IPS-18a (cell line): ENCODE measurements at regions not wholly inside any gene's neighbourhood (a gene's known extent, or its start where the extent isn't known, plus 50 kb on each side); places are given as distances from the start of the nearest gene placed in this dataset.

Experiments
- H3K27ac ChIP-seq: one replicate; pipeline ENCODE4 v1.5.1; 2013; ENCODE audit warnings: low read length
- H3K27me3 ChIP-seq: one replicate; pipeline ENCODE4 v1.6.1; 2013; ENCODE audit warnings: mild to moderate bottlenecking, low read length; ENCODE audit not compliant: control insufficient read depth, insufficient read depth
- H3K36me3 ChIP-seq: one replicate; pipeline ENCODE4 v1.6.1; 2013; ENCODE audit warnings: low read depth, low read length; ENCODE audit not compliant: control insufficient read depth
- H3K4me1 ChIP-seq: one replicate; pipeline ENCODE4 v1.6.1; 2013; ENCODE audit warnings: low read depth, low read length; ENCODE audit not compliant: control insufficient read depth
- H3K4me3 ChIP-seq: one replicate; pipeline ENCODE4 v1.5.1; 2013; ENCODE audit warnings: low read length
- H3K9ac ChIP-seq: one replicate; pipeline ENCODE4 v1.6.1; 2013; ENCODE audit warnings: mild to moderate bottlenecking, low read length, moderate library complexity
- H3K9me3 ChIP-seq: one replicate; pipeline ENCODE4 v1.6.1; 2013; ENCODE audit warnings: low read depth, low read length; ENCODE audit not compliant: control insufficient read depth

DNA sequence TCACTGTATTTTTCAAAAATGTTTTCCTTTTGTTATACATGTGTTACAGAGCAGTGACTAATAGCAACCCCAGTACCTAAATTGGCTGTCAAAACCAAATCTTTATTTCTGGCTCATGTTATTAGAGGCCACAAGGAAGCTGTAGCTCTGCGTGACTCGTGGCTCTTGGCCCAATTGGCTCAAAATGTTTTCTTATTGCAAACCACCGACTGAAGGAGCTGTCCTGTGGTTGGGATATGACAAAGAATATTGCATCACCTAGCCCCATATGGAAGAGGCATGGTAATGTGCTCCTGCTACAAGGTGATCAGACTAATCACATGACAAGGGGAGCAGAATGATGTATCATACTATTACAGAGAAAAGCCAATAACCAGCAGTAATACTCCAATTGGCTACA is 1058.5 kb downstream of the CBLN2 start:
- peaks cover 15% of the 10 kb centered on the region for H3K9me3 ChIP-seq
- H3K4me3 ChIP-seq, result no peak overlapping the region
- H3K4me1 ChIP-seq, result no peaks in the 10 kb centered on the region
- H3K27ac ChIP-seq, result no peak overlapping the region
- no peaks in the 10 kb centered on the region for H3K36me3 ChIP-seq
- H3K9ac ChIP-seq, result no peak overlapping the region
- H3K27me3 ChIP-seq, result no peaks in the 10 kb centered on the region

DNA sequence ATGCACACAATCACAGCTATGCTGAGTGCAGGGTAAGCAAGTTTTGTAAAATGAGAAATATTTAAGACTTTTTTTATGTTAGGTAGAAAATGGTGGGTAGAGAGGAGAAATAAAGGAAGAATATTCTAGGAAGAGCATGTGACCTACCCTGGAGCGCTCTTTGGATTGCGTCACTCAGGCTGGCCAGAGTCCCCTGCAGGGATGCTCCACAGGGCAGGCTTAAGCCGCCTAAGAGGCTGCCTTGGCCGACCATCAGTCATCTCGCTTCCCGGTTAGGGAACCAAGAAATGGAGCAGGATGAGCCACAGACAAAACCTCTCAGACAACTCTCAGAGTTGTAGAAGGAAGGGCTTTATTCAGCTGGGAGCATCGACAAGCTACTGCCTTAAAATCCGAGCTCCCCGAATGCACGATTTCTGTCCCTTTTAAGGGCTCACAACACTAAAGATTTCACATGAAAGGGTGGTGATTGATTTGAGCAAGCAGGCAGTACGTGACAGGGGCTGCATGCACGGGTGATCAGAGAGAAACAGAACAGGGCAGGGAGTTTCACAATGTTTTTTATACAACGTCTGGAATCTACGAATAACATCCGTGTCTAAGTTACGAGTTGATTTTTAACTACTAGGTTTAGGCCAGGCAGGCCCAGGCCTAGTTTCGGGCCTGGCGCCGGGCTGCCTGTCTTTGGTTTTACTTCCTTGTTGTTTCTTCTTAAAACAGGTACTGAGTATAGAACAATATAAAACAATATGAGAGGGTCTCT is 1072.0 kb downstream of the CBLN2 start:
- Histone ChIP-seq H3K36me3 (no peaks in the 10 kb centered on the region), H3K4me3 (no peak overlapping the region), H3K4me1 (no peaks in the 10 kb centered on the region), H3K27me3 (no peaks in the 10 kb centered on the region), H3K27ac (no peak overlapping the region), H3K9ac (no peak overlapping the region), H3K9me3 (peaks cover 16% of the 10 kb centered on the region)

DNA sequence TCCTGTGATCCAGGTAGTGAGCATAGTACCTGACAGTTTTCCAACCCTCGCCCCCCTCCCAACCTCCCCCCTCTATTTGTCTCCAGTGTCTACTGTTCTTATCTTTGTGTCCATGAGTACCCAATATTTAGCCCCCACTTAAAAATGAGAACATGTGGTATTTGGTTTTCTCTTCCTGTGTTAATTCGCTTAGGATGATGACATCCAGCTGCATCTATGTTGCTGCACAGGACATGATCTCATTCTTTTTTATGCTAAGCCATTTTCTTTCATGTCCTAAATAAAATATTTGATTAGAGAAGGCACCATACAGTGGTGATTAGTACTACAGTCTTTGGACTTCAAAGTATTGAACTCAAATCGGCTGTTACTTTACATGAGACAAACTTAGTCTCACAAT is 1087.9 kb downstream of the CBLN2 start:
- no peaks in the 10 kb centered on the region for H3K36me3 ChIP-seq
- no peak overlapping the region for H3K27ac ChIP-seq
- H3K9ac ChIP-seq, result no peak overlapping the region
- H3K4me3 ChIP-seq, result no peak overlapping the region
- H3K9me3 ChIP-seq, result peaks cover 17% of the 10 kb centered on the region
- H3K4me1 ChIP-seq, result no peaks in the 10 kb centered on the region
- no peaks in the 10 kb centered on the region for H3K27me3 ChIP-seq

DNA sequence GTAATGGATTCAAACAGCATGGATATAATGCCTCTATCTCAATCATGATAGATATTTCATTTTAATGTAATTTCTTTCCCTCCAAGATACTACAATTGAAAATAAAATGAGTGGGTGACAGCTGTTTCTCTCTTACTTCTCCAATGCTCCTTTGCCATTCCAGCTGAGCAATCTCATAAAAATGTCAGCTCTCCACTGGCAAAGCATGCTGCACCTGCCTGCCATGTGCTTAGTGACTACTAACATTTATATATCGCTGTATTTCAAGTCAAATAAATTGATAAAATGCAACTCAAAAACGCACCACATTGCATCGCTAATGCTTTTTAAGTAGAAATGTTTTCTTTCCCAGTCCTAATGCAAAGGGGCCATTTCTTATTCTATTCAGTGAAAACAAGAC is 1093.9 kb downstream of the CBLN2 start:
- no peaks in the 10 kb centered on the region for H3K36me3 ChIP-seq
- H3K27ac ChIP-seq, result no peak overlapping the region
- H3K4me3 ChIP-seq, result no peak overlapping the region
- no peak overlapping the region for H3K9ac ChIP-seq
- peaks cover 22% of the 10 kb centered on the region for H3K9me3 ChIP-seq
- no peaks in the 10 kb centered on the region for H3K4me1 ChIP-seq
- H3K27me3 ChIP-seq, result no peaks in the 10 kb centered on the region

DNA sequence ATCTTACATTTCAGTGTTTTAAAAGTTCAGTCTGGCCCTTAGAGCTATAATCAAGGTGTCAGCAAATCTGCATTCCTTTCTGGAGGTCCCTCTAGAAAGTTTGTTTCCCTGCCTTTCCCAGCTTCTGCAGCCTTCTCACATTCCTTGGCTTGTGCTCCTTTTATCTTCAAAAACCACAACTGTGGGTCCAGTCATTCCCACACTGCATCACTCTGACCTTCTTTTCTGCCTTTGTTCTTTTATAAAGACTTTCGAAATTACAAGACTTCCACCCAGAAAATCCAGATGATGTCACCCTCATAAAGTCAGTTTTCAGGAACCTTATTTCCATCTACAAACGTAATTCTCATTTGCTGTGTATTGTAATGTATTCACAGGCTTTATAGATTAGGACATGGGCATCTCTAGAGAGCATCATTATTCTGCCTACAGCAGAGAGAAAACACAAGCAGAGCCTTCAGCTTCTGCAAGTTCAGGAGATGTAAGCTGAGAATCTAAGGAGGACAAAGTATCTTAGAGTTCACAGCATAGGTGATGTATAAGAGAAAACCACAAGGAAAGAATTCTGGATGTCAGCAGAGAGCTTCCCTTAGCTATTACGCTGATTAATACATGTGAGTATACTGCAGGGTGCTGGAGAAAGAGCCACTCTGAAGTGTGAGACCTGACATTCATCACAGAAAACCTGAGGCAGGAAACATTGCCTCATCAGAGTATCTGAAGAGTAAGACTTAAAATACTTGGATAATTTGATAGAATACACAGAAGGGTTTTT is 1100.2 kb downstream of the CBLN2 start:
- H3K27ac ChIP-seq, result no peak overlapping the region
- no peak overlapping the region for H3K9ac ChIP-seq
- no peaks in the 10 kb centered on the region for H3K4me1 ChIP-seq
- H3K4me3 ChIP-seq, result no peak overlapping the region
- H3K36me3 ChIP-seq, result no peaks in the 10 kb centered on the region
- H3K27me3 ChIP-seq, result no peaks in the 10 kb centered on the region
- H3K9me3 ChIP-seq, result peaks cover 6% of the 10 kb centered on the region

DNA sequence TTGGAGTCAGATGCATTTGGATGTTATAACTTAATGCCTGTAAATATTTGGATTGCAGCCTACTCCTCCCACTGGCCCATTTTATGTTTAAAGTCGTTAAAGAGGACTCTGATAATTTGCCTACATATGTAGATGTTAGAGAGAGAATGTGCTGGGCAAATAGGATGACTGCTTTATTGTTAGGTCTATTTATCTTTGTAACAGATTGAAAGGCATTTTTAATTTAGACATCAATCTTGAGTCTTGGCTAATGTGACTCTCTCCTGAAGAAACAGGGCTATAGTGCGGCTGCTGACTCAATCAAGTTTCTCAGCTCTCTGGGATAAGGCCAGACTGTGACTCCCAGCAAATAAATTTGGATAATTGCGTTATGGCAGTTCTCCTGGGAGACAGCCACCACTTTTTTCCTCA is 1101.4 kb downstream of the CBLN2 start:
- no peaks in the 10 kb centered on the region for H3K4me1 ChIP-seq
- H3K4me3 ChIP-seq, result no peak overlapping the region
- H3K9me3 ChIP-seq, result peaks cover 6% of the 10 kb centered on the region
- H3K9ac ChIP-seq, result no peak overlapping the region
- no peaks in the 10 kb centered on the region for H3K27me3 ChIP-seq
- H3K36me3 ChIP-seq, result no peaks in the 10 kb centered on the region
- H3K27ac ChIP-seq, result no peak overlapping the region

DNA sequence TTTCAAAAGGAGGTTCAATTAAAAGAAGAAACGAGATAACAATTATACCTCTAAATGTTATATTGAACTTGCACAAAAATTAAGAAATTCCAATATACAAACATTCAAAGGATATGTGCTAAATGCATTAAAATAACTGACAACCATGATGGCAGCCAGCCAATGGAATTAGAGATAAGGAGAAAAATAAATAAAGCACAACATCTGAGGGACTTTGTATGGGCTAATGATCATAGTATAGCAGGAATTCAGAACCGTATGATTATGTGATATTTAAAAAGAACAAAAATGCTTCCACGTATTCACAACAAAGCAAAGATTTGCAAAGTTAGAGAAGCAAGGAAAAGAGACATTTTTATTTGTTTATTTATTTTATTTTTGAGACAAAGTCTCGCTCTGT is 1103.0 kb downstream of the CBLN2 start:
- H3K27ac ChIP-seq, result no peak overlapping the region
- H3K9me3 ChIP-seq, result peaks cover 3% of the 10 kb centered on the region

DNA sequence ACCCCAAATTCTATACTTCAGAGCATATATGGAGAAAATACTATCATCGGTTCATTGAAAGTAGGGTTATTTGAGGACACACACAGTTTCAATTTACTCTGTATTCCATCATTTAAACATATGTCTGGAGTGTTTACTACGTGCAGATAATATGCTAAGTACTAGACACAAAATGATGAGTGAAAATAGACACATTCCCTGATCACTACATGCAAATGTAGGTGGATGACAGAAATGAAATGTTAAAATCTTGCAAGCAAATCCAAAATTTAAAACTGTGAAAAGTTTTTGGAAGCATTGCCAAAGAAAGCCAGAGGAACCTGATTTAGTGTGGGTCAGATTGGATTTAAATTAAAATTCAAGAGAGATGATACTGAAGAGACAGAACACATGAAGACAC is 1106.6 kb downstream of the CBLN2 start:
- Histone ChIP-seq H3K36me3 (no peaks in the 10 kb centered on the region), H3K9me3 (peaks cover 11% of the 10 kb centered on the region), H3K9ac (no peak overlapping the region)

More for the DNA sequence above, 1103.0 kb downstream of the CBLN2 start:
- H3K27me3 ChIP-seq, result no peaks in the 10 kb centered on the region
- no peak overlapping the region for H3K4me3 ChIP-seq
- H3K9ac ChIP-seq, result no peak overlapping the region
- H3K36me3 ChIP-seq, result no peaks in the 10 kb centered on the region
- H3K4me1 ChIP-seq, result no peaks in the 10 kb centered on the region

DNA sequence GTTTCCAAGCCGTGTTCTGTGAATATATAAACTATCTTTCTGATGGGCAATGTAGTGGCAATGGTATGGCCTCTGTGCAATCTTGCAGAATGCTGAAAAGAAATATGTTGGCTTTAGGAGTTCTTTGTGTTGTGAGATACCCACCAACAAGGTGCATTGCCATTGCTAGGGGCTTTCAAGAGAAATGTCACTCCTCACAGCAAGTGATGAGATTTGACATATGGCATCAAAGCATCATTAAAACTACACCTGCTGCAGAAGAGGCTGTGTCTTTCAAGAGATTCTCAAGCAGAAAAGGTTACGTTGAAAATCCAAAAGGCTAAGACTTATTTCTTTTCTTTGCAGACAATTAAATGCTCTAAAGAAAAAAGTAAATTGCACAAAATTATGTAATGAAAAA is 1110.8 kb downstream of the CBLN2 start:
- peaks cover 19% of the 10 kb centered on the region for H3K9me3 ChIP-seq
- H3K27ac ChIP-seq, result no peak overlapping the region
- no peaks in the 10 kb centered on the region for H3K36me3 ChIP-seq
- no peak overlapping the region for H3K4me3 ChIP-seq
- no peaks in the 10 kb centered on the region for H3K4me1 ChIP-seq
- H3K27me3 ChIP-seq, result no peaks in the 10 kb centered on the region
- no peak overlapping the region for H3K9ac ChIP-seq

More for the DNA sequence above, 1106.6 kb downstream of the CBLN2 start:
- Histone ChIP-seq H3K4me1 (no peaks in the 10 kb centered on the region), H3K27me3 (no peaks in the 10 kb centered on the region), H3K27ac (no peak overlapping the region), H3K4me3 (no peak overlapping the region)

DNA sequence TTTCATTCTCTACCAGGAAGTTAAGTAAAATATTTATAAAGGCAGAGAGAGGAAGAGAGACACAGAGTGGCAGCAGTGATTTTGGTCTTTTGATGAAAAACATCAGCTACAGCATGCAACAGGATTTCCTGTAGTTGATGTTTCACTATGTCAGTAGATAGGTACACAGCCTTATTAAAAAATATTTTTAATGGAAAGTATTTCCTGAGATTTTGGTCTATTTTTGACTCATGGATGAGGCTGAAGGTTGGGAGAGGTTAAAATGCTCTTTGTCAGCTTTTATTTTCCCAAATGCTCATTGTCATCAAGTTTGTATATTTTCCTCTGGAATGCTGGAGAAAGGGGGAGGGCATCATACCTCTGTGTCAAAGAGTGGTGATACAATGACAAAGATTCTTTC is 1112.5 kb downstream of the CBLN2 start:
- Histone ChIP-seq H3K9me3 (peaks cover 19% of the 10 kb centered on the region), H3K27me3 (no peaks in the 10 kb centered on the region), H3K9ac (no peak overlapping the region), H3K4me1 (no peaks in the 10 kb centered on the region), H3K36me3 (no peaks in the 10 kb centered on the region), H3K4me3 (no peak overlapping the region), H3K27ac (no peak overlapping the region)

DNA sequence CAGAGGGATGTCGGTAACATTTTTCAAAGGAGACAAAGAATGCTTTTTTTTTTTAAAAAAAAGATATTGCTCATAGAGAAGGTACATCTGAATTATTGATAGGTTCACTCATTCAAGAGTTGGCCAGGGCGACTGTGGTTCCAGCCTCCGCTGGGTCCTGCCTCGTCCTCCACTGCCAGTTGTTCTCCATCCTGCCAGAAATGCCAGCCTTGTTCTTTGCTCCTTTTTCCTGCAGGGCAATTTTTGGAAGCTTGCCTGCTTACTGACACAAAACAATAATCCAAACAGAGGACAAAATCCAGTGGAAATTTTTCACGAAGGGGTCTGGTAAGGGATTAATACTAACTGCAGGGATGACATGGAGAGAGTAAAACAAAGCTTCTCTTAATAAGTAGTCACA is 1113.0 kb downstream of the CBLN2 start:
- Histone ChIP-seq H3K4me3 (no peak overlapping the region), H3K27me3 (no peaks in the 10 kb centered on the region), H3K36me3 (no peaks in the 10 kb centered on the region), H3K27ac (no peak overlapping the region), H3K9ac (no peak overlapping the region), H3K4me1 (no peaks in the 10 kb centered on the region), H3K9me3 (peaks cover 19% of the 10 kb centered on the region)

DNA sequence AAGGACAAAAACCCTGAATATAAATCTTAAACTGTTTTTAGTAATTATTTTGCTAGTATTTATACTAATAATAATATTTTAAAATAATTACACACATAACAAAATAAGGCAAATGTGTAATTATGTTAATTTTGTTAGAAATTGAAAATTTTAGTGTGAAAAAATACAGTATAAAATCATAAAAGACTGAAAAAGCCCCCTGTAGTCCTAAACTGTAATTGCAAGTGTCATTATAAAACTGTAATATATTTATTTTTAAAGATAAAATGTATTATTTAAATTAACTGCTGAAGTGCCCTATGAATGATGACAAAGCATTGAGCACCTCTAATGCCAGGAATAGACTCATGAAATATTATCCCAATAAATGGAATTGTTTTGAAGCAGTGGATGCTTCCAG is 1117.7 kb downstream of the CBLN2 start:
- H3K9me3 ChIP-seq, result peaks cover 9% of the 10 kb centered on the region

More for the DNA sequence above, 1117.7 kb downstream of the CBLN2 start:
- Histone ChIP-seq H3K27ac (no peak overlapping the region), H3K4me1 (no peaks in the 10 kb centered on the region), H3K36me3 (no peaks in the 10 kb centered on the region), H3K4me3 (no peak overlapping the region), H3K9ac (no peak overlapping the region), H3K27me3 (no peaks in the 10 kb centered on the region)
